ENCODE measurements at regions not wholly inside any gene's neighbourhood (a gene's known extent, or its start where the extent isn't known, plus 50 kb on each side); places are given as distances from the start of the nearest gene placed in this dataset.

GRCh38 chr18:8536922-8537321 lies 72.3 kb upstream of the RAB12 start:
- no peak for TF ChIP-seq CTCF (IDR thresholded peaks at IDR 0.05; ENCODE audit: low read depth, low read length)
- DNase-seq (ENCODE audit: extremely low read depth, low read depth), result no peak

GRCh38 chr18:8537400-8537799 lies 71.8 kb upstream of the RAB12 start:
- DNase-seq (ENCODE audit: extremely low read depth, low read depth), result no peak
- TF ChIP-seq CTCF (IDR thresholded peaks at IDR 0.05; ENCODE audit: low read depth, low read length), result no peak

- TF ChIP-seq CTCF (IDR thresholded peaks at IDR 0.05; ENCODE audit: low read depth, low read length), result no peak
These were observed 70.3 kb upstream of the RAB12 start for GRCh38 chr18:8538935-8539334.

DNA sequence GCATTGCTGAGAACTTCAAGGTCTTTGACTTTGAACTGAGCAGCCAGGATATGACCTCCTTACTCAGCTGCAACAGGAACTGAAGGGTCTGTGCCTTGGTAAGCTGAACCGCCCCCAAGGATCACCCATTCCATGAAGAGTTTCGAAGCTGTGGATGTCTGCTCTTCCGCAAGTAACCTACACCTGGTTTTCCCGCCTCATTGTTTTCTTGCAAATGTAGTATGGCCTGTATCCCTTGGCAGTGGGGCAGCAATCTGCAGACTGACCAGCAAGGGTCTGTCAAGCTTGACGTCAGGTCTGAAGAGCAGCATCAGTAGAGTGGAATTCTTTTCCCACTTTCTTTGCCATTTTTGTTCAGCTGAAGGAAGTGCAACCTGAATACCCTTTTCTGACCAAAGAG lies 62.6 kb upstream of the RAB12 start:
- TF ChIP-seq CTCF (IDR thresholded peaks at IDR 0.05; ENCODE audit: low read depth, low read length), result no peak

More at GRCh38 chr18:8538935-8539334, 70.3 kb upstream of the RAB12 start:
- DNase-seq (ENCODE audit: extremely low read depth, low read depth), result no peak

GRCh38 chr18:8548186-8548585 lies 61.1 kb upstream of the RAB12 start:
- DNase-seq (ENCODE audit: extremely low read depth, low read depth), result no peak
- TF ChIP-seq CTCF (IDR thresholded peaks at IDR 0.05; ENCODE audit: low read depth, low read length), result no peak

More for the DNA sequence above, 62.6 kb upstream of the RAB12 start:
- no peak for DNase-seq (ENCODE audit: extremely low read depth, low read depth)

DNA sequence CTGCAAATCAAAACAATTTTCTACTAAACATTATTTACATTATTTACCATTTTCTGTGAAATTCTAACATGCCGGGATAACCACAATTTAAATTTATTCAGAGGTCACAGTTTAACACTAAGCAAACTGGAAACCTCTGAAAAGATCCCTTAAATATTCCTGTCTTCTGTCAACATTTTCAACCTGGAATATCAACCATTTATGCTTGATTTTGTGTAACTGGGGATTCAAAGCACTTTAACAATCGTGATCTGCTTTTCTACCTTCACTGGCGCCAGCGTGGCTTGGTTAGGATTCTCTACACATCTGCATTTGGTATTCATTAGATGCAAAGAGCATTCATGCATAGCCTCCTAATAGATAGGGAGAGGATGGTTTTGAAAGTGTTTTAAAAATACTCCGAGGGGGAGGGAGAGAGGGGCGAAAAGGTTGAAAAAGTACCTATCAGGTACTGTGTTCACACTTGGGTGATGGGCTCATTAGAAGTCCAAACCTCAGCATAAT lies 59.9 kb upstream of the RAB12 start:
- no peak for DNase-seq (ENCODE audit: extremely low read depth, low read depth)
- no peak for TF ChIP-seq CTCF (IDR thresholded peaks at IDR 0.05; ENCODE audit: low read depth, low read length)

- no peak for DNase-seq (ENCODE audit: extremely low read depth, low read depth)
- TF ChIP-seq CTCF (IDR thresholded peaks at IDR 0.05; ENCODE audit: low read depth, low read length), result no peak
These were observed 57.1 kb upstream of the RAB12 start for GRCh38 chr18:8552151-8552550.

Measured in AG09319 (cell line).